ENCODE measurements at regions not wholly inside any gene's neighbourhood (a gene's known extent, or its start where the extent isn't known, plus 50 kb on each side); places are given as distances from the start of the nearest gene placed in this dataset.

DNA sequence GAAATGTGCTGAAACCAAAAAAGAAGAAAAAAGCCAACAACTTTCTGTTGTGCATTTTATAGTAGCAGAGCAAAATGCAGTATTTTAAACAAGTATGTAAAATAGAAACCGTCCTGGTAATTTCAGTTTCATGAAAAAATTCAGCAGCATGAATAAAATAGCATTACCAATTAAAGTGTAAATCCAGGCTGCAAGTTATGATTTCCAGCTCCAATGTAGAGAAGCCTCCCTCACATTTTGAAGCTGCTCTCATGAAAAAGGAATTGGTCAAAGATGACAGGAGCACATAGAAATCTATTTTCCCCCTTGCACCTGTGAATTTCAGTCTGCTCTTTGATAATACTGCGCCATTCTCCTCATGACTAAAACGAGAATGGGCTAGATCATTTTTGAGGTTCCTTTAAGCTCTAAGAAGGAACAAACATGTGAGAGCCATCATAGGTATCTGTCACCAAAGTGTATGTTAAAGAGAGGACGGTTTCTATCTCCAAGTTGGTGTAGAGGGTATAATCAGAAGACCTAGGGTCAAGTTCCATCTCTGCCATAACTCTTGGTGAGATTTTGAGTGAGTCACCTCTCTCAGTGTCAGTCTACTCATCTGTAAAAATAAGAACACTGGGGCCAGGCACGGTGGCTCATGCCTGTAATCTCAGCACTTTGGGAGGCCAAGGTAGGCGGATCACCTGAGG is 107.5 kb downstream of the MTPAP start:
- TF ChIP-seq, protein P1, sequence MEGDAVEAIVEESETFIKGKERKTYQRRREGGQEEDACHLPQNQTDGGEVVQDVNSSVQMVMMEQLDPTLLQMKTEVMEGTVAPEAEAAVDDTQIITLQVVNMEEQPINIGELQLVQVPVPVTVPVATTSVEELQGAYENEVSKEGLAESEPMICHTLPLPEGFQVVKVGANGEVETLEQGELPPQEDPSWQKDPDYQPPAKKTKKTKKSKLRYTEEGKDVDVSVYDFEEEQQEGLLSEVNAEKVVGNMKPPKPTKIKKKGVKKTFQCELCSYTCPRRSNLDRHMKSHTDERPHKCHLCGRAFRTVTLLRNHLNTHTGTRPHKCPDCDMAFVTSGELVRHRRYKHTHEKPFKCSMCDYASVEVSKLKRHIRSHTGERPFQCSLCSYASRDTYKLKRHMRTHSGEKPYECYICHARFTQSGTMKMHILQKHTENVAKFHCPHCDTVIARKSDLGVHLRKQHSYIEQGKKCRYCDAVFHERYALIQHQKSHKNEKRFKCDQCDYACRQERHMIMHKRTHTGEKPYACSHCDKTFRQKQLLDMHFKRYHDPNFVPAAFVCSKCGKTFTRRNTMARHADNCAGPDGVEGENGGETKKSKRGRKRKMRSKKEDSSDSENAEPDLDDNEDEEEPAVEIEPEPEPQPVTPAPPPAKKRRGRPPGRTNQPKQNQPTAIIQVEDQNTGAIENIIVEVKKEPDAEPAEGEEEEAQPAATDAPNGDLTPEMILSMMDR (IDR thresholded peaks at IDR 0.05) = no peak
- no peak for TF ChIP-seq POLR2A (IDR thresholded peaks at IDR 0.05)

Data from uterus (tissue), 2 donors.